Hepatocyte (in vitro differentiated cells): ENCODE measurements at regions not wholly inside any gene's neighbourhood (a gene's known extent, or its start where the extent isn't known, plus 50 kb on each side); places are given as distances from the start of the nearest gene placed in this dataset.

Experiments used
- DNase-seq: peaks from one replicate; pipeline ENCODE4 v3.0.0-alpha.2; 2016; ENCODE audit warnings: low spot score
- H2AFZ ChIP-seq: fragments of 200-600 bp; sonication (generic); 2 replicates; pipeline ENCODE4 v1.6.0; 2016; ENCODE audit warnings: antibody characterized with exemption, mild to moderate bottlenecking
- H3K27ac ChIP-seq: fragments of 200-600 bp; sonication (generic); 2 replicates; pipeline ENCODE4 v1.5.1; 2016; ENCODE audit warnings: mild to moderate bottlenecking
- H3K27me3 ChIP-seq: fragments of 200-600 bp; sonication (generic); 2 replicates; pipeline ENCODE4 v1.6.1; 2016
- H3K36me3 ChIP-seq: fragments of 200-600 bp; sonication (generic); replicated peaks from 2 replicates; pipeline ENCODE4 v1.5.1; 2016; ENCODE audit warnings: low read depth; ENCODE audit not compliant: insufficient read depth
- H3K4me1 ChIP-seq: fragments of 200-600 bp; sonication (generic); 2 replicates; pipeline ENCODE4 v1.5.1; 2016; ENCODE audit warnings: mild to moderate bottlenecking, moderate library complexity; ENCODE audit not compliant: insufficient read depth
- H3K4me2 ChIP-seq: fragments of 200-600 bp; sonication (generic); 2 replicates; pipeline ENCODE4 v1.6.0; 2016
- H3K4me3 ChIP-seq: fragments of 200-600 bp; sonication (generic); 2 replicates; pipeline ENCODE4 v1.5.1; 2016; ENCODE audit warnings: mild to moderate bottlenecking
- H3K79me2 ChIP-seq: fragments of 200-600 bp; sonication (generic); 2 replicates; pipeline ENCODE4 v1.6.0; 2017; ENCODE audit warnings: mild to moderate bottlenecking
- H3K9me2 ChIP-seq: fragments of 200-600 bp; sonication (generic); replicated peaks from 2 replicates; pipeline ENCODE4 v1.6.0; 2017; ENCODE audit warnings: mild to moderate bottlenecking; ENCODE audit not compliant: insufficient read depth
- H3K9me3 ChIP-seq: fragments of 200-600 bp; sonication (generic); 2 replicates; pipeline ENCODE4 v1.5.1; 2016; ENCODE audit warnings: low read depth, mild to moderate bottlenecking
- H4K20me1 ChIP-seq: fragments of 200-600 bp; sonication (generic); 2 replicates; pipeline ENCODE4 v1.6.0; 2016; ENCODE audit warnings: mild to moderate bottlenecking; ENCODE audit not compliant: insufficient read depth, poor library complexity, severe bottlenecking
- CTCF ChIP-seq: fragments of 200-600 bp; sonication (generic); IDR thresholded peaks from 2 replicates; pipeline ENCODE4 v1.5.1; 2016; ENCODE audit warnings: antibody characterized with exemption, mild to moderate bottlenecking; ENCODE audit not compliant: poor library complexity
- EZH2 ChIP-seq: fragments of 200-600 bp; sonication (generic); IDR thresholded peaks from 2 replicates; pipeline ENCODE4 v1.6.1; 2016; ENCODE audit warnings: antibody characterized with exemption, mild to moderate bottlenecking, borderline replicate concordance
- EZH2phosphoT487 ChIP-seq: fragments of 200-600 bp; sonication (generic); IDR thresholded peaks from one replicate; pipeline ENCODE4 v1.6.1; 2018; ENCODE audit warnings: antibody characterized with exemption, mild to moderate bottlenecking, low read depth, moderate library complexity; ENCODE audit not compliant: unreplicated experiment, severe bottlenecking
- WGBS: methylation state at CpG from one replicate; pipeline ENCODE4 v1.1.6; 2016; ENCODE audit warnings: low lambda C conversion rate; ENCODE audit errors: missing lambda C conversion rate; 5-methylcytosine and 5-hydroxymethylcytosine counted together

- Histone ChIP-seq H4K20me1 (no peaks in the 10 kb centered on the region), H3K9me2 (no peaks in the 10 kb centered on the region), H3K27me3 (no peaks in the 10 kb centered on the region), H3K36me3 (no peaks in the 10 kb centered on the region), H3K79me2 (no peaks in the 10 kb centered on the region), H3K4me1 (no peaks in the 10 kb centered on the region), H3K4me3 (no peak overlapping the region), H2AFZ (no peak overlapping the region), H3K27ac (no peak overlapping the region), H3K4me2 (no peak overlapping the region), H3K9me3 (peaks cover 8% of the 10 kb centered on the region)
- no peak for DNase-seq
- WGBS: 100% methylated on average over 1 of the region's 1 CpG
- TF ChIP-seq EZH2 (no peak), EZH2phosphoT487 (no peak), CTCF (no peak)
Measured at GRCh38 chr17:63289931-63290330, 156.2 kb downstream of the CYB561 start.

DNA sequence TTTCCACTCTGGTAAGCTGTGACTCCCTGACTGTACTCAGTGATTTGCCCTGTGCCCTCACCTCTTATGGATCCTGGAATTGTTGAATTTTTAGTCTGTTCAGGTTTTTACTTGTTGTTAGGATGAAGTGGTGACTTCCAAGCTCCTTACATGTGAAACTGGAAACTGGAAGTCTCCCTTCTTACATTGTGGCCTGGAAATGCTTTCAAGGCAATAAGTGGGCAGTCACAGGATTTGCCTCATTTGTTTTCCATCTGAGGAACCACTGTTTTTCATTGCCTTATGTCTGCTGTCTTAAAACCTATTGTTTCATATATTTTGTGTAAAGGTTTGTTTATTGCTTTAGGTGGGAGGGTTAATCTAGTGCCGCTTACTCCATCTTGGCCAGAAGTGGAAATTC is 155.8 kb downstream of the CYB561 start:
- no peak for TF ChIP-seq EZH2
- H3K9me3 ChIP-seq: peaks cover 8% of the 10 kb centered on the region
- H3K79me2 ChIP-seq: no peaks in the 10 kb centered on the region
- no peak for DNase-seq
- H3K9me2 ChIP-seq: no peaks in the 10 kb centered on the region
- no peaks in the 10 kb centered on the region for H3K4me1 ChIP-seq
- H3K36me3 ChIP-seq: no peaks in the 10 kb centered on the region
- H3K27ac ChIP-seq: no peak overlapping the region
- no peaks in the 10 kb centered on the region for H4K20me1 ChIP-seq
- no peaks in the 10 kb centered on the region for H3K27me3 ChIP-seq
- WGBS: 92% methylated on average over 1 of the region's 1 CpG
- no peak overlapping the region for H3K4me2 ChIP-seq
- H3K4me3 ChIP-seq: no peak overlapping the region
- no peak overlapping the region for H2AFZ ChIP-seq

- H3K4me3 ChIP-seq: no peak overlapping the region
- no peak for DNase-seq
- H3K9me2 ChIP-seq: no peaks in the 10 kb centered on the region
- no peak overlapping the region for H2AFZ ChIP-seq
- no peak overlapping the region for H3K4me2 ChIP-seq
- H4K20me1 ChIP-seq: no peaks in the 10 kb centered on the region
- H3K4me1 ChIP-seq: no peaks in the 10 kb centered on the region
- 76% methylated on average over 2 of the region's 2 CpGs for WGBS
- no peaks in the 10 kb centered on the region for H3K79me2 ChIP-seq
- H3K36me3 ChIP-seq: no peaks in the 10 kb centered on the region
- H3K27me3 ChIP-seq: no peaks in the 10 kb centered on the region
- TF ChIP-seq EZH2phosphoT487 (no peak), CTCF (no peak), EZH2 (no peak)
- peaks cover 8% of the 10 kb centered on the region for H3K9me3 ChIP-seq
- no peak overlapping the region for H3K27ac ChIP-seq
Measured at GRCh38 chr17:63290784-63291183, 155.3 kb downstream of the CYB561 start.

DNA sequence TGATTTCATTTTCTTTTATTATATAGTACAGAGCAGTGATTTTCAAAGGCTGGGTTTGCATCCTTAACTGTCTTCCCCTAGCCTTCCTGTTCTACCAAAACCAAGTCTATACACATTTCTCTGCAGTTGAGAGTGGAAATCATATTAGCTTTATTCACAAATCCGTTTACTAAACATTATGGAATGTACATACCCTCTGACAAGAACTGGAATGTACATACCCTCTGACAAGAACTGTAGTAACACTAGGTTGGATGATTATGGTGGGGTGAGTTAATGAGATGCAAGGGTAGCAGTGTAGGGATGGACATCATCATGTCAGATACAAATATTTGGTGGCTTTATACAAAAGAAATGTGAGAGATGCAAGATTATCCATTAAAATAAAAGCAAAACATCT is 154.8 kb downstream of the CYB561 start:
- no peak for DNase-seq
- no peak overlapping the region for H3K27ac ChIP-seq
- 90% methylated on average over 1 of the region's 1 CpG for WGBS
- no peaks in the 10 kb centered on the region for H3K79me2 ChIP-seq
- H3K4me2 ChIP-seq: no peak overlapping the region
- H4K20me1 ChIP-seq: no peaks in the 10 kb centered on the region
- TF ChIP-seq EZH2phosphoT487 (no peak), EZH2 (no peak), CTCF (no peak)
- H3K9me3 ChIP-seq: peaks cover 8% of the 10 kb centered on the region
- no peak overlapping the region for H2AFZ ChIP-seq
- no peaks in the 10 kb centered on the region for H3K36me3 ChIP-seq
- H3K4me3 ChIP-seq: no peak overlapping the region
- no peaks in the 10 kb centered on the region for H3K4me1 ChIP-seq
- no peaks in the 10 kb centered on the region for H3K27me3 ChIP-seq
- H3K9me2 ChIP-seq: no peaks in the 10 kb centered on the region
